Fibroblast of pulmonary artery (primary cell): ENCODE measurements at regions not wholly inside any gene's neighbourhood (a gene's known extent, or its start where the extent isn't known, plus 50 kb on each side); places are given as distances from the start of the nearest gene placed in this dataset.
A peak's percentile ranks its signal among the peaks of the same experiment; 100 is the strongest.
"Not testable (repeated sequence)": the region's sequence is repeated elsewhere in the genome, so short reads cannot be mapped to it uniquely, and the experiment has no call there.

Experiments used
- DNase-seq: peaks from one replicate; pipeline ENCODE4 v3.0.0-alpha.2; 2010; ENCODE audit warnings: low read depth
- H3K4me3 ChIP-seq: replicated peaks from 2 replicates; pipeline ENCODE4 v1.5.1; 2011; ENCODE audit warnings: low read depth, mild to moderate bottlenecking, control low read depth, low read length, moderate library complexity

DNA sequence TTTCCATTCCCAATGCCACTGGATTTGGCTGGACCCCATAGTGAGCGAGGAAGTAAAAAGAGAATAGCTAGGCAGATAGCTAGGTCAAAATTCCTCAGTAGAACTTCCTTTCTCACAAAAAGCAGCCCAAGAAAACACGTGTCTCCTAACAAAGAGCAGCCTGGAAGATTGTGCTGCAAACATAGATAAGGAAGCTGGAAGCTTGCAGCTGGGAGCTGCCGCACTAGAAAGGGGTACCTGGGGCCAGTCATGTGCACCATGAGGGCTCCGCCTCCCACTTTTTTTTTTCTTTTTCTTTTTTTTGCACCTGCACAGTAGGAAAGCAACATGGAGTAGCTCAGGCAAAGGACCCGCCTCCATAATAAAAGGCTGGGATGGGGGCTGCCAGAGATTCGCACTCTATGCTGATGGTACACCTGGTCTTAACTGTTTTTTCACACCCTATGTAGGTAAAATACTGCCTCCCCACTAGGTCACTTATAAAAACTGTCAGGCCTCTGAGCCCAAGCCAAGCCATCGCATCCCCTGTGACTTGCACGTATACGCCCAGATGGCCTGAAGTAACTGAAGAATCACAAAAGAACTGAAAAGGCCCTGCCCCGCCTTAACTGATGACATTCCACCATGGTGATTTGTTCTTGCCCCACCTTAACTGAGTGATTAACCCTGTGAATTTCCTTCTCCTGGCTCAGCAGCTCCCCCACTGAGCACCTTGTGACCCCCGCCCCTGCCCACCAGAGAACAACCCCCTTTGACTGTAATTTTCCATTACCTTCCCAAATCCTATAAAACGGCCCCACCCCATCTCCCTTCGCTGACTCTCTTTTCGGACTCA lies 521.6 kb downstream of the IRS2 start:
- H3K4me3 ChIP-seq: not testable (repeated sequence)
- peak; percentile 64 for DNase-seq

DNA sequence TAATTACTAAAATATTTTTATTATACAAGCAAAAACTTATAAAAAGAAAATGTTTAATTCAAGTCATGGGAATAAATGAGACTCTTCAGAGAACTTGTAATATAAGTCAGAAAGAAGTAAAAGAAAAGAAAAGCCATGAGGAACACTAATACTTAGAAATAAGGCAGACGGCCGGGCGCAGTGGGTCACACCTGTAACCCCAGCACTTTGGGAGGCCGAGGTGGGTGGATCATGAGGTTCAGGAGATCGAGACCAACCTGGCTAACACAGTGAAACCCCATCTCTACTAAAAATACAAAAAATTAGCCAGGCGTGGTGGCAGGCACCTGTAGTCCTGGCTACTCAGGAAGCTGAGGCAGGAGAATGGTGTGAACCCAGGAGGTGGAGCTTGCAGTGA lies 528.6 kb downstream of the IRS2 start:
- DNase-seq, H3K4me3 ChIP-seq: not testable (repeated sequence)
